Activated CD4-positive, alpha-beta T cell treated with anti-CD3 and anti-CD28 coated beads, Interleukin-2, amount 10 ng/mL, durations not matched to agents 24 days and 14 days (primary cell): ENCODE measurements at regions not wholly inside any gene's neighbourhood (a gene's known extent, or its start where the extent isn't known, plus 50 kb on each side); places are given as distances from the start of the nearest gene placed in this dataset.

Source experiments
- DNase-seq: peaks from one replicate; pipeline ENCODE4 v3.0.0; 2022
- H3K27ac Mint-ChIP-seq: one replicate; pipeline ENCODE4 v1.8.0; 2022; ENCODE audit warnings: mild to moderate bottlenecking, mixed read lengths
- H3K27me3 Mint-ChIP-seq: one replicate; pipeline ENCODE4 v1.8.0; 2022; ENCODE audit warnings: mixed read lengths
- H3K36me3 Mint-ChIP-seq: one replicate; pipeline ENCODE4 v1.8.0; 2022; ENCODE audit warnings: low read depth, mild to moderate bottlenecking, mixed read lengths
- H3K4me1 Mint-ChIP-seq: one replicate; pipeline ENCODE4 v1.8.0; 2021; ENCODE audit warnings: mixed read lengths
- H3K4me3 Mint-ChIP-seq: one replicate; pipeline ENCODE4 v1.8.0; 2022; ENCODE audit warnings: mild to moderate bottlenecking, moderate library complexity, mixed read lengths
- H3K9me3 Mint-ChIP-seq: one replicate; pipeline ENCODE4 v1.8.0; 2021; ENCODE audit warnings: mixed read lengths
- intact Hi-C: fragments of 100-400 bp; cut with micrococcal nuclease; formaldehyde crosslinking; loops from one replicate; pipeline ENCODE4 v1.15.1; 2023

DNA sequence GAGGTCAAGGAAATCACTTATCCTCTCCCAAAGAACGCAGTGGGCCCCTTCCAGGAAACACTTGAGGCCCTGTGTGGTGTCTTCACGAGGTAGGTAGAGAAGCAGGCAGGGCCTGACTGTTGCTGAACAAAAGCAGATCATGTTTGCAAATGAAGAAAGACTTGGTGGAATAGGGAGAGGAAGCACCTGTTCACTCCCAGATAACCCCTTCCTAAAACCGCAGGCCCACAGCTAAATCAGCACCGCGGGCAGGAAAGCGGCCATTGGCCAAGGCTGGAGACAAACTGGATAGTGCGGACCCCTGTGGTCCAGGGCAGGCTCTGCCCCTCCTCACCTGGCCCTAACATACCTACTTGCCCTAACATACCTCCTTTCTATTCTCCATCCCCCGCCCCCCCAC lies 64.9 kb upstream of the KLHL29 start:
- DNase-seq: no peak
- Mint-ChIP-seq H3K9me3 (no peaks in the 10 kb centered on the region), H3K4me3 (no peak overlapping the region), H3K36me3 (no peaks in the 10 kb centered on the region), H3K27me3 (peaks cover 39% of the 10 kb centered on the region), H3K4me1 (no peaks in the 10 kb centered on the region), H3K27ac (no peak overlapping the region)
- intact Hi-C loops: no loop called here

DNA sequence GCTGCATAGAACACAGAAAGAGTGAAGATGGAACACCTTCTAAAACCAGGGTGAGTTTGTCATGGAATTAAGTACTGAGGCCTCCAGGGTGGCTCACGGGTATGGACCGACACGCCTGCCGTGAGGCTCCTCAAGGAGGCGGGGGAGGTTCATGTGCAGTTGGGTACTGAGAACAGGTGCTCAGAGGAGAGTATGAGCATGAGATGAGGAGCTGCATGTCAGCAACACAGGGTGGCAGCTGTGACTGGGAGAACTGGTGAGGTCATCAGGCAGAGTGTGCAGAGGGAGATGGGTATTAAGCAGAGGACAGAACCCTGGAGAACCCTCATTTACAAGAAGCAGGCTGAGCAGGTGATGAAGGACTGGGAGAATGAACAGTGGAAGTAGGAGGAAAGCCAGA lies 63.2 kb upstream of the KLHL29 start:
- H3K4me1 Mint-ChIP-seq: no peaks in the 10 kb centered on the region
- DNase-seq: no peak
- H3K27ac Mint-ChIP-seq: no peak overlapping the region
- H3K9me3 Mint-ChIP-seq: no peaks in the 10 kb centered on the region
- H3K4me3 Mint-ChIP-seq: no peak overlapping the region
- peaks cover 34% of the 10 kb centered on the region for H3K27me3 Mint-ChIP-seq
- intact Hi-C loops: no loop called here
- no peaks in the 10 kb centered on the region for H3K36me3 Mint-ChIP-seq

DNA sequence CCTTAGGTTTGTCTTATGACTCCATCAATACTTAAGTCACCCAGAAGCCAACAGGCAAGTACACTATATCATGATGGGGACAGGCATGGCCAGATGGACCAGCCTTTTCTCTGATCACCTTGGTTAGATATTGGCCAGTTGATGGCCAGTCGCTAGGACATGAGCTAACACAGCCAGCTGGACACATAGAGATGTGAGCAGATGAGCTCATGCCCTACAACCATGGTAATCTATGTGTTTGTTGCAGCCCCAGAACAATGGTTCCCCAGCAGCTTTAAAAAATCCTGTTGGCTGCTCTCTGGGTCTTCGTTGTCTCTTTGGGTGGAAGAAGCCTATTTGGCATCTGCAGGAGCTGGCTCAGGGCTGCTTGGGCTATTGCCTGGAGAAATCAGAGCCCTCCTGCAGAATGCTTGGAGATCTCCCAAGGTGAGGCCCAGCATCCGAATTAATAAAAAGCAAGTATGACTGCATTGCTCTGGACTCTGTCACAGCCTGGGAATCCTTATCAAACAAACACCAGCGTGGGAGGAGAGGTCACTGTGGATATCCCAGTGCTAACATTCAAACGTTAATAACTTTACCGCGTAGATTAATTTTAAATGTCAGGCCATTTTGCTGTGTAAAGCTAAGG lies 62.3 kb upstream of the KLHL29 start:
- Mint-ChIP-seq H3K9me3 (no peaks in the 10 kb centered on the region), H3K27me3 (peaks cover 31% of the 10 kb centered on the region), H3K4me3 (no peak overlapping the region), H3K27ac (no peak overlapping the region), H3K36me3 (no peaks in the 10 kb centered on the region), H3K4me1 (no peaks in the 10 kb centered on the region)
- DNase-seq: no peak
- intact Hi-C loops: no loop called here

DNA sequence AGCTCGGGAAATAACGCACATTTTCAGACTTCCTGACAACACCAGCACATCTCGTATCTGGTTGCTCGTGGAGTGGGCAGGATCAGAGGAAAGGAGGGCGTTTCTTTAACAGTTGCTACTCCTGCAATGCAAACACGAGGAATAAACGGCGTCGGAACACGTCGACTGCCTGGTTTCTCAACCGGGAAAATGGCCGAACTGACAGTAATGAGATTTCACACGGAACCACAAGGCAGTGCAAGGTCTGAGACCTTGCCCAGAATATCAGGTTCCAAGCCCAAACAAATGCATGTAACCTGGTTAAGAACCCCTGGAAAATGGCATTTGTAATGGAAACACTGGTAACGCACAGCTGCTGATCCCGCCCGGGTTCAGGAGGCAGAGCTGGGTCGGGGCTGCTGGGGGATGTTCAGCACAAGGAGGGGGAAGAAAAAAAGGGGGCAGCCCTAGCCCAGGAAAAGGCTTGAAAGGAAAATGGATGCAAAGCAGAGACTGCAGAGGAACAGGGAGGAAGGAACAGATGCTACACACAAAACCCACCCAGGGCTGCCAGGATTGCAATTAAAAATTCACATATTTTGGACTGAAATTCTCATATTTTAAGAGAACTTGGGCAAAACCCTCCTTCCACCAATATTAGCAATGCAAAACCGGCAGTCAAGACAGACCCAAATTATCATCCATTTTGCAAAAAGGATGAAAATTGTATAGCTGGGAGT lies 61.6 kb upstream of the KLHL29 start:
- no peaks in the 10 kb centered on the region for H3K4me1 Mint-ChIP-seq
- intact Hi-C loops: no loop called here
- DNase-seq: no peak
- no peak overlapping the region for H3K4me3 Mint-ChIP-seq
- H3K9me3 Mint-ChIP-seq: no peaks in the 10 kb centered on the region
- H3K27ac Mint-ChIP-seq: no peak overlapping the region
- peaks cover 31% of the 10 kb centered on the region for H3K27me3 Mint-ChIP-seq
- no peaks in the 10 kb centered on the region for H3K36me3 Mint-ChIP-seq

DNA sequence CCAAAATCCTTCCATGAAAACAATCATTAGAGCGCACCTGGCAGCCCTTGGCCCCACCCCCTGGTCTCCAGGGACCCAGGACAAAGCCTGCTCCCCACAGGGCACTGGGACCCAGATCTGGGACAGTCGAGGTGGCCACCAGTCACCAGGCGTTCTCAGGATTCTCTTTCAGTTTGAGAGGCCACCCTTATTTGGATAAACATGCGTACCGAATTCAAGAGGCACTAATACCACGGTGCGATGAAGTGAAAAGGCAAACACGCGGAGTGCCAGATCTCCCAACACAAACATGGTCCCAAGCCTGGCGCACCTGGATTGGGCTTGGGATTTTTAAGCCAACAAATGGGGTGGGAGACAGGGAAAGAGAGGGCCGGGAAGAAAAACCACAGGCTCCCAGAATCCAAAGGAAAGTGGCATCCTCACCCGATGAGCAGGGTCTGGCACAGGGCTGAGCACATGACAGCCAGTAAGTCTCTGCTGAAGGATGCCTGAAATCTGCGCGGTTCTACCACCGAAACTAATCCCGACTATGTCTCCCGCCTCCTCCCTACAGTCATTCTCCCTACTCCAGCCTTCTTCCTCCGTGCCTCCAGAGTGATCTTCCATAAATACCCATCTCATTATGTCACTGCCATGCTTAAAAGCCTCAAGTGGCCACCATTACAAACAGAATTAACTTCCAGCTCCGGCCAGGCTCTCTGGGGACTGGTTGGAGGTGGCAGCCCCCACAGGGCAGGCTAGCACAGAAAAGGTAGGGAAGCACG lies 60.9 kb upstream of the KLHL29 start:
- Mint-ChIP-seq H3K36me3 (no peaks in the 10 kb centered on the region), H3K4me1 (no peaks in the 10 kb centered on the region), H3K9me3 (no peaks in the 10 kb centered on the region), H3K27me3 (peaks cover 25% of the 10 kb centered on the region), H3K27ac (no peak overlapping the region), H3K4me3 (no peak overlapping the region)
- no peak for DNase-seq
- intact Hi-C loops: no loop called here

GRCh38 chr2:23326330-23326729 lies 58.6 kb upstream of the KLHL29 start:
- no peak overlapping the region for H3K27ac Mint-ChIP-seq
- no peaks in the 10 kb centered on the region for H3K9me3 Mint-ChIP-seq
- H3K4me3 Mint-ChIP-seq: no peak overlapping the region
- H3K27me3 Mint-ChIP-seq: peaks cover 9% of the 10 kb centered on the region
- intact Hi-C loops: no loop called here
- H3K4me1 Mint-ChIP-seq: no peaks in the 10 kb centered on the region
- no peaks in the 10 kb centered on the region for H3K36me3 Mint-ChIP-seq
- DNase-seq: no peak

DNA sequence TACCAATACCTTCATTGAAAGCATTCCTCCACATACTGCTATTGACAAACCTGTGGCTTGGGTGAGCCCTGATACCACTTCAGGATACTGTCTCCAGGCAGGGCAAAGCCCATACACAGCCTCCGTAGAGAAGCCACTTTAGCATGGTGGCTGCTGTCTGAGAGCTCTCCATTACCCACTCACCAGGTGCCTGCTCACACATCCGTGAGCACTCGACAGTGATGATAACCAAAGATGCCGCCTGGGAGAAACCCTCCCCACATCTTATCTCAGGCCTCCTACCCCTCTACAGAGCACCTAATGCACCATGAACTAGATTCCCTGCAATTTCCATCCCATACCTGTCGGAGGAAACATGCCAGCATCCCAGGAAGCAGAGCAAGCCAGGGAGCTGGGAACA lies 57.6 kb upstream of the KLHL29 start:
- Mint-ChIP-seq H3K4me1 (no peaks in the 10 kb centered on the region), H3K36me3 (no peaks in the 10 kb centered on the region), H3K4me3 (no peak overlapping the region), H3K9me3 (no peaks in the 10 kb centered on the region), H3K27me3 (peaks cover under 1% of the 10 kb centered on the region), H3K27ac (no peak overlapping the region)
- no peak for DNase-seq
- intact Hi-C loops: no loop called here

DNA sequence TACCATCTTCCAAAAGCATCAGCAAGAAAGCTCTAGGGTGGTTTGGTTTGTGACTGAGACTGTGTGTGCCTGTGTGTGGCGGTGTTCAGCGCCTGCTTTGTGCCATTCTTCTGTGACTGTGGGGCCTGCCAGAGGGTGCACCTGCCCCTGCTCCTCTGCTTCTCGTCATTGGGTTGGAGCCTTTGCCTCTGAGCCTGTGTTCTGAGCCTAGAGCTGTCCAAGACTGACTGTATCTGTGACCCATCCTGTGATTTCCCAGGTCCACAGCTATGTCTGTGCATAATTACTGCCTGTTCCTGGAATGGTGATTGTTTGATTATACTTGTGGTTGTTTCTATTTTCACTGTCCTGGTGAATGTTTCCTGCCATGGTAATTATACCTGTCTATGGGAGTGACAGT lies 57.1 kb upstream of the KLHL29 start:
- no peaks in the 10 kb centered on the region for H3K4me1 Mint-ChIP-seq
- intact Hi-C loops: no loop called here
- H3K9me3 Mint-ChIP-seq: no peaks in the 10 kb centered on the region
- DNase-seq: no peak
- H3K36me3 Mint-ChIP-seq: no peaks in the 10 kb centered on the region
- no peaks in the 10 kb centered on the region for H3K27me3 Mint-ChIP-seq
- H3K27ac Mint-ChIP-seq: no peak overlapping the region
- H3K4me3 Mint-ChIP-seq: no peak overlapping the region

DNA sequence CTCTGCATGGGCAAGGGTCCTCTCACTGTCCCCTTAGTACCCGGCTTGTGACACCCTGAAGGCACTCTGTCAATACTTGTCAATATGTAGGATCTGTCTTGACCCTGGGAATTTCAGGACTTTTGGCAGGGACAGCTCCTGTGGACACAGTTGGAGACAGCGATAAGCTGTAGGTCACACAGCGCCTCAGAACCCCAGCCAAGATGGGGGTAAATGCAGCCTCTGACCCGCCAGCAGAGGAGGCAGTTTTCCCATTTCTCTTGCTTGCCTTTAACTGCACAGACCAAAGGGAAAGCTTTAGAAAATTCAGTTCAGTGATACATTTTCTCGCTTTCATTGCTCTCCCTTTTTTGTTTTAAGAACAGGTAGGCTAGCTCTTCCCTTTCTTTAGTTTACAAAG lies 54.8 kb upstream of the KLHL29 start:
- no peaks in the 10 kb centered on the region for H3K9me3 Mint-ChIP-seq
- H3K36me3 Mint-ChIP-seq: no peaks in the 10 kb centered on the region
- no peak overlapping the region for H3K27ac Mint-ChIP-seq
- intact Hi-C loops: no loop called here
- peaks cover 5% of the 10 kb centered on the region for H3K27me3 Mint-ChIP-seq
- DNase-seq: no peak
- no peak overlapping the region for H3K4me3 Mint-ChIP-seq
- H3K4me1 Mint-ChIP-seq: no peaks in the 10 kb centered on the region
